HUES6 (cell line): ENCODE measurements at regions not wholly inside any gene's neighbourhood (a gene's known extent, or its start where the extent isn't known, plus 50 kb on each side); places are given as distances from the start of the nearest gene placed in this dataset.

Source experiments
- H3K27ac ChIP-seq: 2 replicates; pipeline ENCODE4 v1.7.0; 2013; ENCODE audit warnings: low read depth, mild to moderate bottlenecking, low read length, inconsistent platforms
- H3K27me3 ChIP-seq: 2 replicates; pipeline ENCODE4 v1.6.1; 2013; ENCODE audit warnings: low read length; ENCODE audit not compliant: control insufficient read depth, insufficient read depth
- H3K36me3 ChIP-seq: 2 replicates; pipeline ENCODE4 v1.6.1; 2013; ENCODE audit warnings: low read length; ENCODE audit not compliant: control insufficient read depth, insufficient read depth
- H3K4me1 ChIP-seq: 2 replicates; pipeline ENCODE4 v1.6.1; 2013; ENCODE audit warnings: low read length; ENCODE audit not compliant: control insufficient read depth, insufficient read depth
- H3K4me3 ChIP-seq: 2 replicates; pipeline ENCODE4 v1.5.1; 2013; ENCODE audit warnings: low read depth, low read length
- H3K9ac ChIP-seq: one replicate; pipeline ENCODE4 v1.6.1; 2013; ENCODE audit warnings: mild to moderate bottlenecking, low read length
- H3K9me3 ChIP-seq: 2 replicates; pipeline ENCODE4 v1.6.1; 2013; ENCODE audit warnings: low read depth, low read length; ENCODE audit not compliant: control insufficient read depth, insufficient read depth

DNA sequence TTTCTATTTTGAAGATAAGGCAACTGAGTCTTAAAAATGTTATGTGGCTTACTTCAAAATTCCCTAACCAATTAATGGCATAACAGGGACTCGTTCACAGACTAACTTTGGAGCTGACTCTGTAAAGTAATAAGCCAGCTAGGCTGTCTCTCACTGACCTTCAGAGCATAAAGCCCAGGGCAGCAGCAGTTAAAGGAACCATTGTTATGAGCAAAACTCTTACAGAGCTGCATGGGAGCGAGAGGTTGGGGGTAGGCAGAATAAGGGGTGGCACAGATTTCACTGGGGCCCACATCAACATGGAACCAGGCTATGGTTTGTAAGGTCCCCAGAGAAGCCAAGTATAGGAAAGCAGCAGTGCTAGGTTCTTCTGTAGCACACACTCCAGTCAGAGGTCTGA, 637.8 kb downstream of the RFPL4B start:
- no peak overlapping the region for H3K27ac ChIP-seq
- H3K36me3 ChIP-seq = no peaks in the 10 kb centered on the region
- no peak overlapping the region for H3K9ac ChIP-seq
- H3K9me3 ChIP-seq = no peaks in the 10 kb centered on the region
- no peak overlapping the region for H3K4me3 ChIP-seq
- H3K27me3 ChIP-seq = no peaks in the 10 kb centered on the region
- peaks cover 4% of the 10 kb centered on the region; the same call in 1 of the 2 replicates for H3K4me1 ChIP-seq

GRCh38 chr6:112986321-112986720, 639.2 kb downstream of the RFPL4B start:
- Histone ChIP-seq H3K4me1 (peaks cover 4% of the 10 kb centered on the region; the same call in 1 of the 2 replicates), H3K9ac (no peak overlapping the region), H3K4me3 (no peak overlapping the region), H3K9me3 (no peaks in the 10 kb centered on the region), H3K36me3 (no peaks in the 10 kb centered on the region), H3K27me3 (no peaks in the 10 kb centered on the region), H3K27ac (no peak overlapping the region)

DNA sequence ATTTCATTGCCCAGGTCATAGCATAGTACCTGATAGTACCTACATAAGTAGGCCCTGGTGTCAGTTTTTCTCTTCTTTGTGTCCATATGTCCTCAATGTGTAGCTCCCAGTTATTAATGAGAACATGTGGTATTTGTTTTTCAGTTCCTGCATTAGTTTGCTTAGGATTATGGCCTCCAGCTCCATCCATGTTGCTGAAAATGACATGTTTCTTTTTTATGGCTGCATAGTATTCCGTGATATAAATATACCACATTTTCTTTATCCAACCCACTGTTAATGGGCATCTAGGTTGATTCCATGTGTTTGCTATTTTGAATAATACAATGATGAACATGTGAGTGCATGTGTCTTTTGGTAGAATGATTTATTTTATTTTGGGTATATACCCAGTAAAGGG, 641.6 kb downstream of the RFPL4B start:
- Histone ChIP-seq H3K36me3 (no peaks in the 10 kb centered on the region), H3K27me3 (no peaks in the 10 kb centered on the region), H3K4me1 (peaks cover 4% of the 10 kb centered on the region; the same call in 1 of the 2 replicates), H3K4me3 (no peak overlapping the region), H3K27ac (no peak overlapping the region), H3K9me3 (no peaks in the 10 kb centered on the region), H3K9ac (no peak overlapping the region)

DNA sequence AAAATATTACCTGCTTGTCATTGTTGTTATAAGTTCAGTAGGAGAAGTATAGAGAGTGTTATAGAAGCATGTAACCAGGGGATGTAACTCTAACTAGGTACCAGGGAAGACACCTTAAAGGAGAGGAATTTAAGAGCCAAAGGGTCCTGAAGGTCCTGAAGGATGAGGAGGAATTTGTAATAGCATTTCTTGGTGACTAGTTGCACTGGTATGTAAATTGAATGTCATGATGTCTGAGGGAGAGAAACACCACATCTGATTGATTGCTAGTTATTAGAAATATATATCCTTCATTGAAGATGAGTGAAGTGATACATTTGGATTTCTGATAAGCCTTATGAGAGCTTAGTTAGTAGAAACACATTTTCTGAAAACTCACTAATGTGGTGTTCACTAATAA, 643.8 kb downstream of the RFPL4B start:
- Histone ChIP-seq H3K27me3 (no peaks in the 10 kb centered on the region), H3K4me3 (no peak overlapping the region), H3K27ac (no peak overlapping the region)

GRCh38 chr6:112991912-112992311, 644.8 kb downstream of the RFPL4B start:
- no peaks in the 10 kb centered on the region for H3K27me3 ChIP-seq
- H3K9me3 ChIP-seq = no peaks in the 10 kb centered on the region
- H3K27ac ChIP-seq = no peak overlapping the region
- no peak overlapping the region for H3K4me3 ChIP-seq
- H3K4me1 ChIP-seq = no peaks in the 10 kb centered on the region
- no peaks in the 10 kb centered on the region for H3K36me3 ChIP-seq
- H3K9ac ChIP-seq = no peak overlapping the region

More for the DNA sequence above, 643.8 kb downstream of the RFPL4B start:
- H3K36me3 ChIP-seq = no peaks in the 10 kb centered on the region
- no peak overlapping the region for H3K9ac ChIP-seq
- H3K9me3 ChIP-seq = no peaks in the 10 kb centered on the region
- no peaks in the 10 kb centered on the region for H3K4me1 ChIP-seq

GRCh38 chr6:112997421-112998085, 650.4 kb downstream of the RFPL4B start:
- Histone ChIP-seq H3K27ac (no peak overlapping the region), H3K36me3 (no peaks in the 10 kb centered on the region), H3K9me3 (no peaks in the 10 kb centered on the region)

DNA sequence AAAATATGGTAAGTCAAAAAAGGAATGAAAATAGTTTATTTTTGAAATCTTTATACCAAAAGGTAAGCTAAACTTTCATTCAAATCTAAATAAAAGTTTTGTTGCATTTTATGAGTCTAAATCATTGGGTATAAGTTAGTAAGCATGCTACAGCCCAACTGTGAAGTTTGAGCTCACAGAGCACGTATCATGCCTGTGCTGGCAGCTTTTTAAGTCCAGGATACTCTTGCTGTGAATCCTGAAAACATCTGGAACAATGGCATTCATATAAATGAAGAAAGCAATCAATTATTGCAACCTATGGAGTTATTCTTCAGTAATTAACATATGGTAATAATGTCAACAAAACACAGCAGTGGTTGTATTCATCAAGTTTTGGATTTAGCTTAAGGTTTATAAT, 656.9 kb downstream of the RFPL4B start:
- H3K9ac ChIP-seq = no peak overlapping the region
- no peak overlapping the region for H3K4me3 ChIP-seq
- no peaks in the 10 kb centered on the region for H3K9me3 ChIP-seq
- no peak overlapping the region for H3K27ac ChIP-seq
- H3K36me3 ChIP-seq = no peaks in the 10 kb centered on the region
- H3K4me1 ChIP-seq = peaks cover 12% of the 10 kb centered on the region; the same call in 1 of the 2 replicates
- no peaks in the 10 kb centered on the region for H3K27me3 ChIP-seq

More at GRCh38 chr6:112997421-112998085, 650.4 kb downstream of the RFPL4B start:
- Histone ChIP-seq H3K4me3 (no peak overlapping the region), H3K4me1 (no peaks in the 10 kb centered on the region), H3K9ac (no peak overlapping the region), H3K27me3 (no peaks in the 10 kb centered on the region)

DNA sequence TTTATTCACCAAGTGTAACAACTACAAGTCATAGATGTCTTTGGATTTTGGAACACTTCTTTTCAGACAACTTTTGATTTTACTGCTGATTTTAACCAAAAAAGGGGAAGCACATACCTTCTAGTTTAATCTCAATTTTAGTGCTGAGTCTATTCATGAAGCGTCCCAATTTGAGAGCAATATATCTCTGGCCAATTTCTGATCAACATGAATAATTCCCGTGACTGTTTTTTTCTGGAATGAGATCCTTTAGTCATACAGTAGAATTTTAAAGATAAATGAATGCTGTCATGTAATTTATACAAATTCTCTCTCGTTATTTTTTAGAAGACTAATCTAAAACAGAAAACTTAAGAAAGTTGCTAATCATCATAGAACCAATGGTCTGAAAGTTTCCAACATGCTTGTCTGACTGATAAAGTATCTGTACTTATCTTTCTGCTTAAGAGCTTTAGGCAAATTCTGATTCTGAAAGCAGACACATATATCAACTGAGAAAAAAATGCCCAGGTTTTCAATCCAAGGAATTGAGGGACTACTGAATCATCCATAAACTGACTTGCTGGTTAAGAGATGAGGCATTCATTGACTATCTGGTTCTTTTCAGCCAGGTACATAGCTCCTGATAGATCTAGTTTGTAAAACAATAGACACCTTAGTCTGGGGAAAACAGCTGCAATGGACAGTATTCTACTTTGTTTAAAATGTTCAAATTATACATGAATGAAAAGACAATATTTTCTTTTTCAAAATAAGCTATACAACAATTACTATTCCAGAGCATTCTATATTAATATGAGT, 657.5 kb downstream of the RFPL4B start:
- Histone ChIP-seq H3K4me3 (no peak overlapping the region), H3K9ac (no peak overlapping the region), H3K4me1 (peaks cover 12% of the 10 kb centered on the region; the same call in 1 of the 2 replicates), H3K27ac (no peak overlapping the region), H3K9me3 (no peaks in the 10 kb centered on the region), H3K27me3 (no peaks in the 10 kb centered on the region), H3K36me3 (no peaks in the 10 kb centered on the region)

- Histone ChIP-seq H3K9ac (no peak overlapping the region), H3K9me3 (no peaks in the 10 kb centered on the region), H3K27me3 (no peaks in the 10 kb centered on the region), H3K4me1 (peaks cover 12% of the 10 kb centered on the region; the same call in 1 of the 2 replicates), H3K4me3 (no peak overlapping the region), H3K27ac (no peak overlapping the region), H3K36me3 (no peaks in the 10 kb centered on the region)
Measured at GRCh38 chr6:113006494-113006893, 659.4 kb downstream of the RFPL4B start.

DNA sequence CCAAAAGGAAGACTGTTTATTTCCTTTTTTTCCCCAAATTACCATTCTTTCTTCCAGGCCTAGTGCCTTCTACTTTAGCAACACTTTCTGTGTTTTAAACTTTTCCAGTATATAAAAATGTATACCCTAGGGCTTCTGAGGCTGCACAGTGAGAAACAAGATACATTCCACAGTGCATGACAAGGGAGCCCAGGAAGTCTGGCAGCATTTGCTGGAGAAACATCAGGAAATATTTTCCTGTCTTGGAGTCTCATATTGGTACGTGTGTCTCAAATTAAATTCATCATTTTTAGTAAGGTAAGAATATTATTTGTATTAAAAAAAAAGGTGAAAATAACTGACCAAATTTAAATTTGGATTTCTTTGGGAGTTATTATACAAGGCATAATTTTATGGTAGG, 662.6 kb downstream of the RFPL4B start:
- no peaks in the 10 kb centered on the region for H3K27me3 ChIP-seq
- no peak overlapping the region for H3K27ac ChIP-seq
- peaks cover 4% of the 10 kb centered on the region; the same call in 1 of the 2 replicates for H3K4me1 ChIP-seq
- no peak overlapping the region for H3K9ac ChIP-seq
- H3K4me3 ChIP-seq = no peak overlapping the region
- H3K9me3 ChIP-seq = no peaks in the 10 kb centered on the region
- no peaks in the 10 kb centered on the region for H3K36me3 ChIP-seq
